GM21723 (cell line): ENCODE measurements at regions not wholly inside any gene's neighbourhood (a gene's known extent, or its start where the extent isn't known, plus 50 kb on each side); places are given as distances from the start of the nearest gene placed in this dataset.

Experiments used
- ATAC-seq: cut with Tn5 transposase; IDR thresholded peaks from one replicate; pipeline ENCODE4 v1.9.1; 2021; ENCODE audit warnings: mild to moderate bottlenecking, moderate library complexity; ENCODE audit not compliant: unreplicated experiment

DNA sequence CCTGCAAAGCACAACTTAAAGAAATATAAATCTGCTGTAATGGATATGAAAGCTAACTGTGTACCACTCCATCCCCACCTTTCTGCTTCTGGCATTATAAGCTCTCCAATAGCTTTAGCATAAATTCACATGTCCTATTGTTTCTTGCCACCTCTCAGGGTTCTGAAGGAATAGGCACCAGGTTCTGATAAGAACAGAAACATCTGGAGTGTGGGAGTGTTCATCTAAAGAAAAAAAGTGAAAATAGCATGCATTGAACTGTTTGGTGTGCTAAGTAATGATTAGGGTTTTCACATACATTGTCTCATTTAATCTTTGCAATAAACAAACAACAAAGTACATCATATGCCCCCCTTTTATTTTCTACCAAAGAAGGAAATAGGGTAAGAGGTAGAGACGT, 72.3 kb downstream of the FAM76B start:
- no peak for ATAC-seq

DNA sequence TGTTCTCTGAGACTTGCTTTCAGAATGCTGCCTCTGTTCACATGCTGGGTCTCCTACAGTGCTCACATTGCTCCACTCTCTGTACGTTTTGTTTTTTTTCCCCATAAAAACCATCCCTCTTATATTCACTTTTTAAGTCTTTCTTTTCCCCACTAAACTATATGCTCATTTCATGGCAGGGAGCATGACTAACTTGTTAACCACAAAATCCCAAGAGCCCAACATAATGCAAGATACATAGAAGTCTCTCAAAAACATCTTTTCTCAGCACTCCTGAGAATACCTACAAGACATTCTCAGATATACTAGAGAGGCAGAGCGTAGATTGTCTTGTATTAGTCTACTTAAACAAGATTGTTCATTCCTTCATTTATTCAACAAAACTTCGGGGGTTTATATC, 73.3 kb downstream of the FAM76B start:
- ATAC-seq, result peak; percentile 18

- peak; percentile 88 for ATAC-seq
Observed at GRCh38 chr11:95715777-95716241, 73.8 kb downstream of the FAM76B start.

DNA sequence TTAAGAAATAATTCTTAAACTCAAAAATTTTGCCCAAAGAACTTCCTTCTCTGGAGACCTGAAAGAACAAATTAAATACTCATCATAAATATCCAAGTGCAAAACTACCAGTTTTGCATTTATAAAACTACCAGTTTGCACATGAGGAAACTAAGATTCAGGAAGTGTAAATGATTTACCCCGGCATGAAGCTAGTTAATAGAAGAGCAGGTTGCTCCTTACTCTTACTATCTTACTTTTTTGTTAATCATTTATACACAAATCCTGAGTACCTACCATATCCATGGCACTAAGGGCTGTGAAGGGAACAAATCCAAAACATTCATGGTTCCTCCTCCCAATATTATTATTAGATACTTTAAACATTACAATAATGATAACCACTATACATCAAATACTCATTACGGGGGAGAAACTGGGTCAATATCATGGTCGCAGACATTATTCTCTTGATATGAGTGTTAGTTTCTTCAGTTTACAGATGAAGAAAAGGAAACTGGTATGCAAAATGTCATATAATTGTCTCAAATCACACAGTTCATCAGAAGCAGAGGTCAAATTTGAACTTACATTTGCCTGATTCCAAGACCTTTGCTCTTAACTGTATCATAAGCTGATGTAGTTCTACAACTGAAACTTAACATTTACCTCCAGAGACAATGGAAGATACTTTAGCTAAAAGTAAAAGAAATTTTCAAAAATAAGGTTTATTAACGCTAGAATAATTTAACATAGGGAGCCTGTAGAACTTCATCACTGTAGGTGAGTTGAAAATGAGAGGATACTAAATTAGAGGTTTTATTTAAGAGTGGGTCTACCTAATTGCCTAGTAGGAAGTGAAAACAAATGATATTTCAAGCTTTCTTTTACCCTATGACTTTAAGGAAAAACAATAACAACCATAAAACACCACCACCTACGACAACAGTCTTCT, 74.5 kb downstream of the FAM76B start:
- no peak for ATAC-seq

DNA sequence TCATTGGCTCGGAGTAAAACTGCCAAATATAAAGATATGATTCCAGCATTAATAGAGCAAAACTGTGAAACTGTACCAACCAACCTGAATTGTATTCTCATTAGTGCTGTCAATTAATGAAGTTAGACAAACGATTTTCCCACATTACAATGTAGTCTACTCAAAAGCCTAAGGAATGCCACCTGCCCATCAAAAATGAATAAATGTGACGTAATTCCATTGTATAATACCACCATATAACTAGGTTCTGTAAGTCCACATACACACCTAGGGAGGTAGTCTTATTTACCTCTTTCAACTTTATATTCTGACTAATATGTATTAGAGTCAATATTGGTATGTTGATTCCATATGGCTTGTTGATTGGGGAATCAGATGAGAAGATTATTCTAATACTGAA, 76.2 kb downstream of the FAM76B start:
- ATAC-seq, result no peak

- peak; percentile 24 for ATAC-seq
Observed at GRCh38 chr11:95711945-95712221, 77.7 kb downstream of the FAM76B start.

GRCh38 chr11:95711162-95711944, 78.2 kb downstream of the FAM76B start:
- peak; percentile 40 for ATAC-seq

GRCh38 chr11:95708681-95709080, 80.9 kb downstream of the FAM76B start:
- no peak for ATAC-seq

- ATAC-seq, result no peak
Observed at GRCh38 chr11:95706974-95707387, 82.6 kb downstream of the FAM76B start.

DNA sequence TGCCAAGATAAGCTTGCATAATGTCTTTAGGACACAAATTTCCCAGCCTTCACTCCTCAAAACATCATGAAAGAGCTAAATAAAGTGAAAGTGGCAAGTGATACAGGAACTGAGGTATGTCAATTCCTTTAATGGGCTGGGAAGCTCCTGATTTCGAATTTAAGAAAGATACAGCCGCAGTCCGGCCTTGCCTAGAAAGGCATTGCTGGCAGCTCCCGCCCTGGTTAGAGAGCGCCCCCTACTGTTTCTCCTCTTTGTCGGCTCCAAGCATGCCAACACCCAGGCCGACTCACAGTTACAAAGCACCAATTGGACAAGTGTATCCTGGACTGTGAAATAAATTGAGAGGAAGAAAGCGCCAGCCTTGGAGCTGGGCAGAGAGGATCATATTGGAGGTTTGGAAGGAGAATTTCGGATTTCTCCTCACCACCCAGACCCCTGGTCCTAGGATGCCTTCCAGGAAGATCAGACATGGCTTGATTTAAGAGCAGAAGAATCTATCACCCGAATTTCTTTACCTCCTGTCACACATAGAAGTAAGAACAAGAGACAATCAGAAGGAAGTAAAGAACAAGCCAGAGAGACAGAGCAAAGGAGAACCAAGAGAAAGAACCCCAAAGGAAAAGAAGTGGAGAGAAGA, 84.0 kb downstream of the FAM76B start:
- ATAC-seq, result peak; percentile 90

DNA sequence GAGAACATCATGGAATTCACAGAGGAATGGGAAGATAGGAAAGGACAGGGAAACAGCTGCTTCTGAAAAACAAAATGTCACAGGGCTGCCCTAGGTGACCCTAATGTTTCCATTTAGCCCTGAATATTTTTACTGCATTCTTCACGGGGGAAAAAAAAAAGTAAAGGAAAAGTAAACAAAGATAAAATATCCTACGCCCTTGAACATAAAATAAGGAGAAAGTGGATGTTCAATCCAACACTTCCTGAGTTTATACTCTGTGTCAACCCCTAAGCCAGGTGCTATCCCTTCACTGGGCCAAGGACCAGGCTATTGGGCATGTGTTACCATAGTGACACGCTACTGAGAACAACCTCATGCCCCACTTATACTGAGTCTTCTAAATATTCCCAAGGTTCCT, 84.7 kb downstream of the FAM76B start:
- no peak for ATAC-seq

DNA sequence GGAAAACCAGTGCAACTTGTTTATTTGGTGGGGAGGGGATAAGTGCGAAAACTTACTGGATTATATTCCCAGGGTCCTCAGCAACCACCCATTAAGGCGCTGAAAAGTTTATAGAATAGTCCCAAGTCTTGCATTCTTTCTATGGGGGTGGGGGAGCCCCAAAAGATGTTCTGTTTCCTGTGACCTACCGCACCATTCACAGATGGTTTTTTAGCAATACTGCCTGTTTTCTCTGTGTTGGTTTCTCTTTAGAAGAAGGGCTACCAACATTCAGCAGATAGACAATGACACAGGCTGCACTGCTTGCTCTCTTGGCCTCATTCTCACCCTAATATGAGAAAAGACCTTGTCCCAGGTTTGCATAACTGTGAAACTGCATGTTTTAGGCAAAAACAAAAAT, 86.5 kb downstream of the FAM76B start:
- ATAC-seq, result peak; percentile 32

GRCh38 chr11:95702526-95702925, 87.1 kb downstream of the FAM76B start:
- ATAC-seq, result no peak

- ATAC-seq, result peak; percentile 56
Observed at GRCh38 chr11:95700471-95700817, 89.1 kb downstream of the FAM76B start.

- peak; percentile 43 for ATAC-seq
Observed at GRCh38 chr11:95699631-95700470, 89.7 kb downstream of the FAM76B start.

- no peak for ATAC-seq
Observed at GRCh38 chr11:95698676-95699557, 90.7 kb downstream of the FAM76B start.

DNA sequence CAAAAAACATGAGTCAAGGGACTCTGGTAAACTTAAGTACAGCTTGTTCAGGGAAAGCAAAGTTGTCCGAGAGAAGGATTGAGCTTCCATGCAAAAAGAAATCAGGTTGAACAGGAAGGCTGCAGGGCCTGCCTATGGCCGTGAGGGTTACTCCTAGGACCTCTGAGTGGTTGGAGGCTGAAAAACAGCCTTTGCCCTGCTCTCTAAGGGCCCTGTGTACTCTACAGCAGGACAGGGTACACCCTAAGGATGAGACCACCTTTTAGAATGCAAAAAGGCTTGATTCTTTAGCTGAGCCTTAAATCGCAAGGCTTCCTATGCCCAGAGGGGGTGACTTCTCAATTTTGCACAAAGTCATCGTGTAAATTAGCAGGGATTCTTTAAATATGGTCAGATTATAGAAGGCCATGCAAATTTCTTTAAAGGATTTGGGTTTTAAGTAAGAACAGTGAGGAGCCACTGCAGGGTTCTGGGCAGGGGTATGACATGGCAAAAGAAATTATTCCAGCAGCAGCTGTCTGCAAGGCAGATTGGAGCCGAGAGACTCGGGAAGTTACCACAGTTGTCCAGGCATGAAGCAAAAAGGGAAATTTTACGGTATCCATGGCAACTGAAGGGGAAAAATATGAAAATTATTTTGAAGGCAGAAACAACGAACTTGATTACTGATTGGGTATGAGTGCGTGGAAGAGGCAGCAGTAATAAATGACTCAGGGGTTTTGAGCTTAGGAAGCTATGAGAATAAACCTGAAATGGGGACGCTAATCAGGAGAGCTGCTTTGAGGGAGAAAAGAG, 91.8 kb downstream of the FAM76B start:
- ATAC-seq, result no peak

GRCh38 chr11:95695181-95695580, 94.4 kb downstream of the FAM76B start:
- no peak for ATAC-seq

GRCh38 chr11:95693298-95693697, 96.3 kb downstream of the FAM76B start:
- ATAC-seq, result no peak
